Stomach (tissue), 4 donors: ENCODE measurements at regions not wholly inside any gene's neighbourhood (a gene's known extent, or its start where the extent isn't known, plus 50 kb on each side); places are given as distances from the start of the nearest gene placed in this dataset.

ENCODE experiments used
- CTCF ChIP-seq, 7 experiments: fragments of 450-650 bp in 4 of 7; fragments of 200-600 bp in 3 of 7; sonication (generic) in 3 of 7; IDR thresholded peaks; one replicate each; pipeline ENCODE4 v1.5.1; 2016 to 2019; ENCODE audit warnings: antibody characterized with exemption in 7 of 7, control low read depth in 2 of 7, mild to moderate bottlenecking in 1 of 7
- EP300 ChIP-seq: sonication (generic); formaldehyde crosslinking; IDR thresholded peaks from one replicate; pipeline ENCODE4 v1.6.1; 2017; ENCODE audit warnings: antibody characterized with exemption
- POLR2A ChIP-seq, 4 donors: fragments of 450-650 bp; IDR thresholded peaks; one replicate each; pipeline ENCODE4 v1.6.1; 2016; ENCODE audit warnings: antibody characterized with exemption in 4 of 4, control low read depth in 2 of 4, mild to moderate bottlenecking in 1 of 4, moderate library complexity in 1 of 4
- POLR2AphosphoS5 ChIP-seq, 3 donors: sonication (generic); formaldehyde crosslinking; IDR thresholded peaks; one replicate each; pipeline ENCODE4 v1.6.1; 2016; ENCODE audit warnings: antibody characterized with exemption in 3 of 3

GRCh38 chr1:79638382-79638781, 631.9 kb upstream of the ADGRL4 start:
- no peak for TF ChIP-seq CTCF (IDR thresholded peaks at IDR 0.05)
- TF ChIP-seq EP300, result no peak
- TF ChIP-seq POLR2A (IDR thresholded peaks at IDR 0.05), result no peak
- TF ChIP-seq POLR2AphosphoS5 (IDR thresholded peaks at IDR 0.05), result no peak
